ENCODE measurements at regions not wholly inside any gene's neighbourhood (a gene's known extent, or its start where the extent isn't known, plus 50 kb on each side); places are given as distances from the start of the nearest gene placed in this dataset.

DNA sequence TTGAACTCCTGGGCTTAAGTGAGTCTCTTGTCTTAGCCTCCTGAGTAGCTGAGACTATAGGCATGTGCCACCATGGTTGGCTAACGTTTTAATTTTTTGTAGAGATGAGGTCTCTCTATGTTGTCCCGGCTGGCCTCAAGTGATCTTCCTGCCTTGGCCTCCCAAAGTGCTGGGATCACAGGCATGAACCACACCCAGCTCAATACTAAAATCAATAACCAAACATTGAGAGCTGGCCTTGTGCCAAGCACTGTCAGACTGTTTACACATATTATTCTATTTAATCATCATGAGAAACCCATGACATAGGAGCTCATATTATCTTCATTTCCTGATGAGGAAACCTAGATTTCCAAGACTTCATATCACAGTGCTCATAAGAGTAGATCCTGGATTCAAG is 251.2 kb downstream of the BAMBI start:
- TF ChIP-seq, protein P1, sequence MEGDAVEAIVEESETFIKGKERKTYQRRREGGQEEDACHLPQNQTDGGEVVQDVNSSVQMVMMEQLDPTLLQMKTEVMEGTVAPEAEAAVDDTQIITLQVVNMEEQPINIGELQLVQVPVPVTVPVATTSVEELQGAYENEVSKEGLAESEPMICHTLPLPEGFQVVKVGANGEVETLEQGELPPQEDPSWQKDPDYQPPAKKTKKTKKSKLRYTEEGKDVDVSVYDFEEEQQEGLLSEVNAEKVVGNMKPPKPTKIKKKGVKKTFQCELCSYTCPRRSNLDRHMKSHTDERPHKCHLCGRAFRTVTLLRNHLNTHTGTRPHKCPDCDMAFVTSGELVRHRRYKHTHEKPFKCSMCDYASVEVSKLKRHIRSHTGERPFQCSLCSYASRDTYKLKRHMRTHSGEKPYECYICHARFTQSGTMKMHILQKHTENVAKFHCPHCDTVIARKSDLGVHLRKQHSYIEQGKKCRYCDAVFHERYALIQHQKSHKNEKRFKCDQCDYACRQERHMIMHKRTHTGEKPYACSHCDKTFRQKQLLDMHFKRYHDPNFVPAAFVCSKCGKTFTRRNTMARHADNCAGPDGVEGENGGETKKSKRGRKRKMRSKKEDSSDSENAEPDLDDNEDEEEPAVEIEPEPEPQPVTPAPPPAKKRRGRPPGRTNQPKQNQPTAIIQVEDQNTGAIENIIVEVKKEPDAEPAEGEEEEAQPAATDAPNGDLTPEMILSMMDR (conservative IDR thresholded peaks at IDR 0.05) = no peak
- no peak for TF ChIP-seq ZFX (IDR thresholded peaks at IDR 0.05)
- no peak overlapping the region for H3K27ac ChIP-seq

DNA sequence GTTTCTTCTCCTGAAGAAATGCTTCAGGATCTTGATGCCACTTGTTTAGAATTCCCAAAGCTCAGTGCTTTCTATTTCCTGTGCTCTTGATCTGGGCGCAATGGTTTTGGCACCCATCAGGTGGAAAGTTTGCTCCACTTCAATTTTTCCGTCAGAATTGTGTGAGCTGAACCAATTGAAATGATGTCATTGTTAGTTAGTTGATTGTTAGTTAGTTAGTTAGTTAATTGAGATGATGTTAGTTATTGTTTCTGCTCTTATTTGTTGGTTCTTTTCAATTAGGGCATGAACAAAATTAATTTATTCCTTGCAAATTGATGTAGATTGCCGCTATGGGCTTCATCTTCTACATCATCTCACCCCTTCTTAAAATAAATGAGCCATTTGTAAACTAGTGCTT is 252.6 kb downstream of the BAMBI start:
- TF ChIP-seq, protein P1 (conservative IDR thresholded peaks at IDR 0.05) = no peak
- no peak overlapping the region for H3K27ac ChIP-seq

DNA sequence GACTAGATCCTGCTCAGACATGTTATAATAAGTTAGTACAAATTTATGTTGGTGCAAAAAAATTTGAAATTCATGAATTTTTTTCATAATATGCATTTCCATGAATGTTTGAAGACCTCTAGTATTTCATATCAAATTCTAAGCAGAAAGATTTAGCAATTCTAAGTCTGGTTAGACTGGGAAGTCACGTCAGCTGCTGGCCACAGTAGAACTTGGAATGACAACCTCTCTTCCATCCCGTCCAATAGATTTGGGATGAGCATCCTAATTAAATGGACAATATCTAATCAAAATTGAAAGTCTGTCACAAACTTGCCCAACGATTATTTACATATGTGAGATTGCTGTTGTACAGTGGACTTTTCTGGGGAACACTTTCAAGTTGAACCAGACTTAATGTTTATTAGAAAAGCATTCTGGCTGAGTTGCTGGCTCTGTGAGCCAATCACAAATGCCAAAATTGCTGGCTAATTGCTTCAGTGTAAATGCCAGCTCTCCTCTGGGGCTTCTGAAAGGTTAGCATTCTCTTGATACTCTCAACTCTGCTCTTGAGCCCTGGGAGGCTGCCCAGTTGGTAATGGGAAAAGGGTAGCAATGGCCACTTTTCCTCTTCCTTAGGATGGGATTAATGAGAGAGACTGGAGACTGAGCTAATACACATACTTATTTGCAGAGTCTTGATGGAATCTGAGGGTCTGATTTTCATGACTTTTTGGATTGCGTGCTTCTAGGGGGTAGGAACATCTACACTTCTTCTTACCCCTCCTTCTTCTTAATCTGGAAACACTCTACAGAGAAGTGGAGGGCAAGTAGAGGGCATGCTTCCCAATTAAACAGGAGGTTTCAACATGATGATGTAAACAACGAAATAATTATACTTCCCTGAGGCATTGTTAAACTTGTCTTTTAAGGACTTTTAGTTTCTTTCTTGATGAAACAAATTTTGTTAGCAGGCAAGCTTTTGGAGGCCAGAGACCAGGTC is 253.5 kb downstream of the BAMBI start:
- H3K27ac ChIP-seq = no peak overlapping the region

DNA sequence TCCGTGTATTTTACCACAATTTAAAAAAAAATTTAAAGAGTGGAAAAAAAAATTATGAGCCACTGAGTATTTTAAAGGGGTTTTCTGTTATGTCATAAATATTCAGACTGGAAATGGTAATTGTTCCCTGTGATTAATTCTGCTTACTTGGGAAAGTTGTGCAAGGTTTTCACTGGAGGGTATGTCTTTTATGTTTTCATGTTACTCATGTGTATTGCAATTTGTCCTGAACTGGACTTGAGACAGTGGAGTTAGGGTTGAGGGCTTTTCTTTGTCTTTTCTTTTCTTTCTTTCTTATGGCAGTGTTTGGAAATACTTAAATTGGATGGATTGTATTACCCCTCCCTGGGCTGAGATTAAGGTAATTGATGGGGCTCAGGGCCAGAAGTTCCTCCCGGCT is 257.7 kb downstream of the BAMBI start:
- H3K27ac ChIP-seq = no peak overlapping the region
- TF ChIP-seq ZFX (IDR thresholded peaks at IDR 0.05) = no peak
- TF ChIP-seq, protein P1 (conservative IDR thresholded peaks at IDR 0.05) = no peak

More for the DNA sequence above, 253.5 kb downstream of the BAMBI start:
- no peak for TF ChIP-seq ZFX (IDR thresholded peaks at IDR 0.05)
- TF ChIP-seq, protein P1 (conservative IDR thresholded peaks at IDR 0.05) = no peak

DNA sequence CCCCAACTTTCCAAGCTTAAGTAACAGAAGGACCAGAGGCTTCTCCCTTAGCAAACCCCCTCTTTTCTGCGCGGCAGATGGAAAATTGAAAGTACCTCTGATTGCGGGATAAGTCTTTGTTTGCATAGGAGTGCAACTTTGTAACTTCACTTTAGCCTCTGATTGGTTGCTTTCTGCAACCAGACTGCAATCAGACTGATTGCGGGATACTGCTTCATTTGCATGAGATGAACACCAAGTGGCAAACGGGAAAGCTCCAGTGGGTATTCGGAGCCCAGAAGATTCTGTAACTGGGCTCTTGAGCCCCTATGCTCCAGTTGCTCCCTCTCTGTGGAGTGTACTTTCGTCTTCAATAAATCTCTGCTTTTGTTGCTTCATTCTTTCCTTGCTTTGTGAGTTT is 260.6 kb downstream of the BAMBI start:
- no peak overlapping the region for H3K27ac ChIP-seq
- TF ChIP-seq ZFX (IDR thresholded peaks at IDR 0.05) = no peak
- TF ChIP-seq, protein P1 (conservative IDR thresholded peaks at IDR 0.05) = no peak

DNA sequence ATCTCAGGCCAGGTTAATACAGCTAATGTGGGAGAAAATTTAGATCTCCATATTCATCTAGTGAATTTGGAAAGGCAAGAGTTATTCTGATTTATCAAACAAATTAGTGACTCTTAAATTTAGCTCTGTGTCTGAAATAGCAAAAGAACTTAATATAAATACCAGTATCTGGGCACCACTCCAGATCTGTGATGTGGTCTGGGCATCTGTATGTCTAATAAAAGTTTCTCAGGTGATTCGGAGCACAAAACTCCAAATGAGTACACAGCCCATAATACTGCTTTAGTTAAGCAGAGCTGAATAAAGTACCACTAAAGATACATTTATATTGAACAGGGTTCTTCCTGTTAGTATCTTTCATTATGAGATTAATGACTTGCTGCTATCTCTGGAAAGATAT is 261.4 kb downstream of the BAMBI start:
- no peak overlapping the region for H3K27ac ChIP-seq
- TF ChIP-seq, protein P1 (conservative IDR thresholded peaks at IDR 0.05) = no peak
- TF ChIP-seq ZFX (IDR thresholded peaks at IDR 0.05) = no peak
